GM10248 (cell line): ENCODE measurements at regions not wholly inside any gene's neighbourhood (a gene's known extent, or its start where the extent isn't known, plus 50 kb on each side); places are given as distances from the start of the nearest gene placed in this dataset.
A peak's percentile ranks its signal among the peaks of the same experiment; 100 is the strongest.

Experiments
- CTCF ChIA-PET: fragments of 300-600 bp; sonication (Branson Sonifier 250); formaldehyde crosslinking; extraction: SDS; loops from one replicate; lab custom pipeline; 2021; ENCODE audit warnings: antibody characterized with exemption; lab: Yijun Ruan, JAX
- POLR2A ChIA-PET: fragments of 350-650 bp; sonication (Branson Sonifier 250); formaldehyde crosslinking; extraction: SDS; loops from one replicate; lab custom pipeline; 2020; ENCODE audit warnings: antibody characterized with exemption; lab: Yijun Ruan, JAX
- DNase-seq: peaks from one replicate; pipeline ENCODE4 v3.0.0; 2012; ENCODE audit errors: extremely low spot score
- CTCF ChIP-seq: IDR thresholded peaks from 2 replicates; pipeline ENCODE4 v1.5.1; 2012; ENCODE audit warnings: mild to moderate bottlenecking, low read depth; ENCODE audit errors: extremely low read depth, missing control alignments, control extremely low read depth

- DNase-seq, result no peak
- no peak for TF ChIP-seq CTCF
- ChIA-PET POLR2A (no interaction called here), CTCF (interaction anchor here (1.4 kb wide), 1 partner anchor 19 kb away, joined by 6 read pairs; no protein-coding TSS in a partner anchor)
Measured at GRCh38 chr1:244937099-244937498, 72.8 kb upstream of the HNRNPU start.

GRCh38 chr1:244920911-244921761 lies 56.8 kb upstream of the HNRNPU start:
- POLR2A ChIA-PET, result interaction anchor here (0.6 kb wide), 1 partner anchor 60 kb away, joined by 7 read pairs; no protein-coding TSS in a partner anchor
- peak; percentile 50 for DNase-seq
- CTCF ChIA-PET, result interaction anchor here (1.0 to 1.8 kb wide), 3 partner anchors 9 to 24 kb away, joined by 3 to 6 read pairs (median 5); no protein-coding TSS in a partner anchor
- no peak for TF ChIP-seq CTCF

- CTCF ChIA-PET, result interaction anchor here (1.1 to 2.7 kb wide), 3 partner anchors 18 to 56 kb away, joined by 3 to 6 read pairs (median 4); no protein-coding TSS in a partner anchor
- no peak for TF ChIP-seq CTCF
- peak; percentile 32 for DNase-seq
- POLR2A ChIA-PET, result no interaction called here
Measured at GRCh38 chr1:244919320-244920282, 55.3 kb upstream of the HNRNPU start.

- no peak for TF ChIP-seq CTCF
- CTCF ChIA-PET, result interaction anchor here (1.1 to 2.7 kb wide), 4 partner anchors 19 to 55 kb away, joined by 3 to 6 read pairs (median 4); no protein-coding TSS in a partner anchor
- peak; percentile 71 for DNase-seq
- POLR2A ChIA-PET, result no interaction called here
Measured at GRCh38 chr1:244918421-244919319, 54.3 kb upstream of the HNRNPU start.

- POLR2A ChIA-PET, result no interaction called here
- DNase-seq, result no peak
- no peak for TF ChIP-seq CTCF
- CTCF ChIA-PET, result interaction anchor here (0.8 to 2.7 kb wide), 7 partner anchors 9 to 125 kb away, joined by 3 to 6 read pairs (median 3); no protein-coding TSS in a partner anchor
Measured at GRCh38 chr1:244917073-244917670, 52.8 kb upstream of the HNRNPU start.
